Eye (tissue), 1 donor: ENCODE measurements at regions not wholly inside any gene's neighbourhood (a gene's known extent, or its start where the extent isn't known, plus 50 kb on each side); places are given as distances from the start of the nearest gene placed in this dataset.

Experiments
- DNase-seq: peaks from one replicate; pipeline ENCODE4 v3.0.0-alpha.2; 2015

DNA sequence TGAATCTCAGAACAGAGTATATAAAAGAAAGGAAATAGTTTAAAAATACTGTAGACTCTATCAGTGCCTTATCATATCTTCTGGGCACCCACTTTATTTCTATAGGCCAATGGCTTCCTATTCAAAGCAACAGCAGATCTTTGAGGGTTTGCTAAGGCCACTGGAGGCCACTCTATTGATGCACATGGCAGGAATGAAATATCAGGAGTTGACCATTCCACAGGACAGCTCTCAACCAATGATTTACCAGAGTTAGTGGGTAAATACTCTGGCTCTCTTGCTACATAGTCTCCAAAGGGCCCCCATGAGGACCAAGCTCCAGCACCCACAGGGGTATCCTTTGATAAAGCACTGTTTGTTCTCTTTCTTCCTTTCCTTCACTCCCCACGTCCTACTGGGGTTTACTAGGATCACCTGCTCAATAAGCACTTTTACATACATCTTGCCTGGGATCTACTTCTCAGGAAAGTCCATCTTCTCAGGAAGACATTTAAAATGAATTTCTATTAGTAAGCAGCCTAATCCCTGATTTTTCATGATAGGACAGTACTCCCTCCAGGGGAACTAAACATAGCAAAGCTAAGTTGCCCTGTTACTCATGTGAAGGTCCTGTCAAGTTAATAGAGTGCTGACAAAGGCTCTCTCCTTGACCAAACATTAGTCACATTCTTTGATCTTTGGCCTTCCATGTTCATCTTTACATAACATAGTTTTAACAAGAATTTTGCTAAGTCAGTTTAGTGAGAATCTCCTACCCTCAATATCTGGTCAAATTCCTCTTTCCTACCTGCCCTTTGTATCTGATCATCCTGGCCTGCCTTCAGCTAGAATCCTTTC is 459.7 kb downstream of the GRXCR1 start:
- DNase-seq, result no peak

DNA sequence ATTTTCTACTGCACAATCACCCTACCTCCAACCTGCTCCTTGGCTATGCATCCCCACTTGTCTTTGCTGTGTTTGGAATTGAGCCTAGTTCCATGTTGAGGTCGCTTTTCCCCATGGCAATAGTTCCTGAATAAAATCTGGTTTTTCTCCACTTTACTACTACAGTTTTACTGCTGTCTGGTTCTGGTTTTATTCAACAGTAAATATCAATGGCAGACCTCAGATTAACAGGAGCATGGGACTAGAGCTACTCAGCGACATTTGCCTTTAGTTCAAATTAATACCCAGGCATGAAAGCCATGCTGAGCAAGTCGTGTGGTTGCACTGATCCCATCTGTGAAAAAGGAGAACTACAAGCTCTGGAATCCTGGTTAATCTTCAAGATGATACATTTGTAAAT is 460.3 kb downstream of the GRXCR1 start:
- DNase-seq, result no peak

- no peak for DNase-seq
Measured at GRCh38 chr4:43353552-43353951, 461.0 kb downstream of the GRXCR1 start.

DNA sequence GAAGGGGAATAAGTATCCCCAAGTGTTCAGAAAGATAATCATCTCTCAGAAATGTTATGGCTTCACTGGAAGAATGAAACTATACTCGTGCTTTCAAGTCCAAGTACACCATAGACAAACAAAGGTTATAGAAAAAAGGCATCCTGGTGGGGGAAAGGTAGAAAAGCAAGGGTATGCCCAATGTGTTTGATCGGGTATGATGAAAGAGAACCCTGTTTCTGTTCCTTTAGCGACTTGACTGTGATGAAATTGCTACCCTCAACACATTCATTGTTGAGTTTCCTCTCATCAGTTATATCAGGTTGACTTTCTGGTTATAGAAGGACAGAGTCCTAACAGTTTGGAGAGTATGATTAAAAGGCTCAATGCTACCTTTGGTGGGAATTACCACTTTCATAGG is 464.3 kb downstream of the GRXCR1 start:
- no peak for DNase-seq

GRCh38 chr4:43357252-43357974 is 464.9 kb downstream of the GRXCR1 start:
- no peak for DNase-seq

DNA sequence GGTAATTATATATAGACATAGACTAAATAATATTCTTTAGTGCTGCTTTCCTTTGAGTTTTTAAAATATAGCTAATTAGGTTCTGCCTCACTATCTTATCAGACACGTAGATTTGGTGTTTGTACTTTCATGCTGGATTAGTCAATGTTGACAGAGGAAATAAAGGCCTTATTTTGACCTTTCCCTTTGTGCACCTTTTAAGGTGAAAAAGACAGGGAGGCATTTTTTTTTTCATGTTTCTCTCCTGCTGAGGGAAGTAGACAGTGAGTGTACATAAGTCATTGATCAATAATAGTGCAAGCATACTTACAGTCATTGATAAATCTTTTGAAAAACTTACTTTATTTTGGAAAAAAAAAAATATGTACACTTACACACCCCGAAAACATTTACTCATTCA is 467.8 kb downstream of the GRXCR1 start:
- no peak for DNase-seq

DNA sequence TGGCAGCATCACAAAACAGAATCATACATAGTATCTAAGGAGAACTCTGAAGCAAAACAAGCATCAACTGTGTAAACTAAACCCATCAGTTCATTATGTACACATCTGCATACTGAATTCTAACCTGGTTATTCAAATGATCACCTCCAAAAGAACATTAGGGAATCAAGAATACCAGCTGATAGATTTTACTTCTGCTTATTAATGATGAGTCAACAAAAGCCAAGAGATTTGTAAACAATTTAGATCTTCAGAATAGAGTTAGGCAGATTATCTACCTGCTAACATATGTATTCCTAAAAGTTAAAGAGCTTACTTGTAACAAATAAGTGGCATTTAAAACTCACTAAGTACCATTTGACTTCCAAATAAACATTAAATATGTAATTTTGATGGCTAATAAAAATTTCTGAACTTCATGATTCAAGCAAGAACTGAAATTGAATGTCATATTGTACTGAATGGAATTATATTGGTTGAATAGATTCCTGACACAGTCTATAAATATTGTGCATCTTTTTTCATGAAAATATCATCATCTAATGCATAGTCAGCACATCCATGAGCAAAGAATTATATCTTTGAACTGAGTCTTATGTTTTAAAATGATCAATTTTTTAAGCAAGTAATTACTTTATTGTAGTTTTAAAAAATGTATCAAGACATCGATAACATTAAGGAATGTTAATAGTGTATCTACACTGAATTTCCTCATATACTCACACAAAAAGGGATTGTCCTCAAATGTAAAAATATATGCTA is 470.5 kb downstream of the GRXCR1 start:
- no peak for DNase-seq

DNA sequence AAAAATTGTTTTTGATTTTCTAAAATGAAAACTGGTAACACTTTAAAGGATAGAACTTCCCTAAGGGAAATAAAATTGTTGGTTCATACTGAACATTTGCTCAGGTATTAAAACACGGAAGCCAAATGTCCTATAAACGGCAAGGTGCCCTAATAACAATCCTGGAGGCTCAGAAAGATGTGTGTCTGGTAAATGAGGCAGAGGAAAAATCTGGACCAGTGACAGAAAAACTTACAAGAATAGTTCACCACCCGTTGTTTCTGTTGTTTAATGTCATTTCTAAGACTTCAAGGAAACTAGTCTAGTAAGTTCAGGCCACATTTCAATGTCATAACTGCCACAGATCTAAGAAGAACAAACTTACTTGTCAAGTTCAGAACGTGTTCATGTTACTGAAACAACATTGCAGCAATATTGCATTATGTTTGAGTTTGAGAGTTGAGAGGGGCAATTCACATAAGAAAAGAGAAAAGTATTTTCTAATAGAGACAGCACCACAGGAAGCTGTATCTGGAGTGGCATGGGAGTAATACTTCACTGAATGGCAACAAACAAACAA is 476.6 kb downstream of the GRXCR1 start:
- DNase-seq, result no peak

DNA sequence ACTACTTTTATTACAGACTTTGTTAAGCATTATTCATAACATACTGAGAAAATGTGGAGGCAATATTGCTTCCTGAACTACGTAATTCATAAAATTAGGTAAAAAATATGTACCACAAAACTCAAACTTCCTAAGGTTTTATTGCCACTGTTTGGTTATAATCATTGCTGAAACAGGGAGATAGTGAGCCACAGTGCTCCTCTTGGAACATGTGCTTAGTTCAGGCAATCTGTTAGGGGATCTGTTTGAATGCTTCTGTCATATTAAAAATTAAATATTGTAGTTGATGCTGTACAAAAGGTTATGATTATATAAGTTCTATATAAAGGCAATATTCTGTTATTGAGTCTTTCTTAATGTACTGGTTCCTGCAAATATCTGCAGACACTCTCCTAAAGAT is 480.7 kb downstream of the GRXCR1 start:
- no peak for DNase-seq

- no peak for DNase-seq
Measured at GRCh38 chr4:43374216-43374751, 481.8 kb downstream of the GRXCR1 start.

DNA sequence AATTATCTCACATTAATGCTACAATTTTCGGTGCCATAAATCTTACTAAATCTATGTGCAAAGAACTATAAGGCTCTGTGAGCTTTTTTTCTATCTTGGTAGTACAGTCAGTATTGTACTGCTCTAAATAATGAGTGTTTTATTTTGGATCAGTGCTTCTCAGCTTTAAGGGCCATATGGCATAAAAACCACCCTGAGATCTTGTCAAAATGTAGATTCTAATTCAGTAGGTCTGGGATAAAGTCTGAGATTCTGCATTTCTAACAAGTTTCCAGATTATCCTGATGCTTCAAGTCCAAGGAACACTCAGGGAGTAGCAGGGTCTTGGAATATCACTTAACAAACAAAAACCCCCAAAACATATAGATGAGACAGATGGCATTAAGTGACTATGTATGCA is 486.5 kb downstream of the GRXCR1 start:
- DNase-seq, result no peak

DNA sequence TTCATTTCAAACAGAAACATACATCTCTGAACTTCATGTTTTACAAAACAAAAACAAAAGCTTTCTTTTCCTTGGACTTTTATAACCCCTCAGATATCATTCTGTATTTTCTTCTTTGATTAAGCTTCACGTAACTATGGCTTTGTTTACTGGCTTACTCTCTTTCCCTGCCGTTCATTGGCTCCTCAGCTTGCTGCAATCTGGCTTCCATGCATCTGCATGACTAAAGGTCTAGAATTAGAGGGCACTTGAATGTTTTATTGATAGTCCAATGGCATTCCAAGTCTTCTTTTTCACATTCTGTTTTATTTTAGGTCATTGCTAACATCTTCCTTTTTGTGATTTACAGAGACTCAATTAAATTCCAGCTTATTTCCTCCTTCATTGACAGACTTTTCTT is 487.6 kb downstream of the GRXCR1 start:
- no peak for DNase-seq

- peak; percentile 52 for DNase-seq
Measured at GRCh38 chr4:43391069-43391468, 498.6 kb downstream of the GRXCR1 start.

GRCh38 chr4:43394976-43395375 is 502.5 kb downstream of the GRXCR1 start:
- no peak for DNase-seq

DNA sequence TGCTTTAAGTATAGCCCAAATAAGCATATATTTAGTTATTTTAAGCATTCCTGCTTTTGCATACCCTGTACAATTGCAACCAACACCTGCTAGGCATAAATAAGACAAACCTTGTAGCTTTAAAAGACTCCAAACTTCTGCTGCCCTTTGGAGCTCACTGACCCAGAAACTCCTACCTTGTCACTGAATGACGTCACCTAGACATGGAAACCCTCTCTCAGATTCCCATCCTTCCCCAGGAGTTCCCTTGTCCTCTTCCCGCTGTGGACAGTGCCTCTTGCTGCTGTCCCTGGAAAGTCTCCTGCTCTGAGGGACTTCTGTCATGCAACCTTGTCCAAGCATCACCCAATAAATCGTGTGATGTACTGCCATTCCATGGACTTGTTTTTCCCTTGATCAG is 507.2 kb downstream of the GRXCR1 start:
- no peak for DNase-seq

DNA sequence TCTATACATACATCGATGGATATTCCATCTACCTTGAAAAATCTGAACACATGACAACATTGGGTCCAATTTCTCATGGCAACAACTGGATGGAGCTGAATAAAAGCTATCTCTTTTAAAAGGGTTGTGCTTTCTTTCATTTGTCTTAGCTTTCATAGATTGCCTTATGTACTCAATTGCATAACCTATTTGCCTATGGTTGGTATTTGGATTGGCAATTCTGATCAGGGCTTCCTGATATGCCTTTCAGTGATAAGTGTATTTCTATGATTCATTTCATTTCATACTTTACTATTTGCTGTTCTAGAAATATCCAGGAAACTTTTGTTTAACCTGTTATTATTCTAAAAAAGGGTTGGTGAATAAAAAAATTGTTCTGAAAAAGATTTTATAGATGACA is 509.9 kb downstream of the GRXCR1 start:
- no peak for DNase-seq

GRCh38 chr4:43410636-43411035 is 518.1 kb downstream of the GRXCR1 start:
- no peak for DNase-seq

GRCh38 chr4:43411226-43411625 is 518.7 kb downstream of the GRXCR1 start:
- DNase-seq, result no peak

- DNase-seq, result no peak
Measured at GRCh38 chr4:43423276-43423675, 530.8 kb downstream of the GRXCR1 start.

- peak; percentile 4 for DNase-seq
Measured at GRCh38 chr4:43425206-43425605, 532.7 kb downstream of the GRXCR1 start.

DNA sequence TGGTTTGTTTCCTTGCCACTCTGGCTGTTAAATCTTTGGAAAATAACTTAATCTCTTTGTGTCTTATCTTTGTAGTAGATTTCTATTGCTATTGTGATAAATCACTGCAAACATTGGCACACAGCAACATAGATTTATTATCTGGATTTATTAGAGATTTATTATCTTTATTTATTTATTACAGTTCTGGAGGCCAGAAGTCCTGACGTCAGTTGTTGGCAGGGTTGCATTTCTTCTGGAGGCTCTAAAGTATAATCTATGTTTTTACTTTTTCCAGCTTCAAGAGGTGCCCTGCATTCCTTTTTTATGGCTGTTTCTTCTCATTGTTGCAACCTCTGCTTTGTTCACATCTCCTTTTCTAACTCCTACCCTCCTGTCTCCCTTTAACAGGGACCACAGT is 542.8 kb downstream of the GRXCR1 start:
- DNase-seq, result no peak

DNA sequence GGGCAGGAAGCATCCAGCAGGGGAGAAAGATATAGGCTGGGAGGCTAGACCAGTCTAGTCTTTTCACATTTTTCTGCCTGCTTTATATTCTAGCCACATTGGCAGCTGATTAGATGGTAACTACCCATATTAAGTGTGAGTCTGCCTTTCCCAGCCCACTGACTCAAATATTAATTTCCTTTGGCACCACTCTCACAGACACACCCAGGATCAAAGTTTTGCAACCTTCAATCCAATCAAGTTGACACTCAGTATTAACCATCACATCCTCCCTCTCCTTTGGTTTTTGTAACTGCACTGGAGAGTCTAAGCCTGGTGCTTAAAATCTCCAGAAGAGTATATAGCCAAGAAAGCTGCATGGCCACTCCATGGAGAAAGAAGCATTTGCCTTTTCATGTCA is 560.4 kb downstream of the GRXCR1 start:
- peak; percentile 50 for DNase-seq

DNA sequence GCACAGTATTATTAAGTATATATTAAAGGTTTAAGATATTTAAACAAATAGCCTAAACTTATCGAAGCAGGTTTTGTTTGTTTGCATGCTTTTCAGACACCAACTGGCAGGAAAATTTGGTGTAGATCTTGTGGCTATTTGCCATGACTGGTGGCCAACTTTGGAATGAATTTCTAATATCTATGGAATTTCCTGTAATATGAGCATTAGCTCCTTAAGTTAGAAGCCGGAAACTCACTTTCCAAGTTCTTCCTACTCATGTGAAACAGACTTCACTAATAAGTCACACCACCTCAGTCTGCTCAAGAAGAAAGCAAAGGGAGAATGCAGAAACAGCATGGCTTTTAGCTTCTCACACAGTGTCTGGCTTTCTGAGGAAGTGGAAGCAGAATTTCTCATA is 563.9 kb downstream of the GRXCR1 start:
- no peak for DNase-seq
